ENCODE measurements at regions not wholly inside any gene's neighbourhood (a gene's known extent, or its start where the extent isn't known, plus 50 kb on each side); places are given as distances from the start of the nearest gene placed in this dataset.

DNA sequence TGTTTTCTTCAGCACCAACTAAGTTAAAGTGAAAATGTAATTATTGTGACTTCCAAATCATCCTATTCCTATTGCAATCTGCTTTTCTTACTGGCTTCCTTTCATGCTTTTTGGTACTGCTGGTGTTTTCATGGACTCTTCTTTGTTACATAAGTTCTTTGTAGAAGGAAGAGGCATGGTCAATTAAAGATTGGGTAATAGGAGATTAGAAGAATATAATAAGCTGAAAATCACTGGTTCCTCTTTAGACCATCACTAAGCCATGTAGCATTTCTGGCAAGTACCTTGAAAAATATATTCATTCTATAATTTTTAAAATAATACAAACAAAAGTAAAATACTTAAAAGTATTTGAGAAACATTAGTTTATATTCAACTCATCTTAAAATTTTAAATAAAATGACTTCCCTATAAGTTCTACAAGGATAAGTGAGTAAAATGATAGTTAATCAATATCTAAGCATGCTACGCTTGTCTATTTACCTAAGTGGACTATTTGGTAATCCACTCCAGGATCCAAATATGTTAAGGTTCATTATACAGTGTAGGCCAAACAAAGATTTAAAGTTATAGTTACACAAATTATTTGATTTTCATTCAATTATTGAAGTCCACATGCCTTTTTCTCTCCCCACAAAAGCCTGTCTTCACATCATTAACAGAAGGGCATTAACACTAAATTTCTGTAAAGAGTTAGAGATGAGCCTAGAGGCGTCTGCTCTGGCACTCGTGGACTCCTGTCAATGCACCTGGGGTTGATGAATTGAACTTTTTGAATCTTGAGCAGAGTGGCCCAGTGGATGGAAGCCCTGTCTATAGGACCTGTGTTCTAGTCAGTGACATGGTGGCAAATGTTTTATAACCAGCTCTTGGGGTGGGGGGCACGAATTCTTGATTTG, 408.1 kb downstream of the INHBA start:
- H3K27me3 ChIP-seq: no peaks in the 10 kb centered on the region
- no peak overlapping the region for H3K4me2 ChIP-seq
- H3K9me2 ChIP-seq (replicated peaks; ENCODE audit: insufficient read depth): no peaks in the 10 kb centered on the region
- 87% methylated on average over 4 of the region's 4 CpGs for WGBS (ENCODE audit: low lambda C conversion rate, missing lambda C conversion rate)
- H4K20me1 ChIP-seq (ENCODE audit: insufficient read depth, poor library complexity, severe bottlenecking): no peaks in the 10 kb centered on the region
- no peak for DNase-seq (ENCODE audit: low spot score)
- H2AFZ ChIP-seq: no peak overlapping the region
- no peak overlapping the region for H3K4me3 ChIP-seq
- H3K79me2 ChIP-seq: no peaks in the 10 kb centered on the region
- no peaks in the 10 kb centered on the region for H3K9me3 ChIP-seq (ENCODE audit: low read depth)
- TF ChIP-seq, protein P1, sequence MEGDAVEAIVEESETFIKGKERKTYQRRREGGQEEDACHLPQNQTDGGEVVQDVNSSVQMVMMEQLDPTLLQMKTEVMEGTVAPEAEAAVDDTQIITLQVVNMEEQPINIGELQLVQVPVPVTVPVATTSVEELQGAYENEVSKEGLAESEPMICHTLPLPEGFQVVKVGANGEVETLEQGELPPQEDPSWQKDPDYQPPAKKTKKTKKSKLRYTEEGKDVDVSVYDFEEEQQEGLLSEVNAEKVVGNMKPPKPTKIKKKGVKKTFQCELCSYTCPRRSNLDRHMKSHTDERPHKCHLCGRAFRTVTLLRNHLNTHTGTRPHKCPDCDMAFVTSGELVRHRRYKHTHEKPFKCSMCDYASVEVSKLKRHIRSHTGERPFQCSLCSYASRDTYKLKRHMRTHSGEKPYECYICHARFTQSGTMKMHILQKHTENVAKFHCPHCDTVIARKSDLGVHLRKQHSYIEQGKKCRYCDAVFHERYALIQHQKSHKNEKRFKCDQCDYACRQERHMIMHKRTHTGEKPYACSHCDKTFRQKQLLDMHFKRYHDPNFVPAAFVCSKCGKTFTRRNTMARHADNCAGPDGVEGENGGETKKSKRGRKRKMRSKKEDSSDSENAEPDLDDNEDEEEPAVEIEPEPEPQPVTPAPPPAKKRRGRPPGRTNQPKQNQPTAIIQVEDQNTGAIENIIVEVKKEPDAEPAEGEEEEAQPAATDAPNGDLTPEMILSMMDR (IDR thresholded peaks at IDR 0.05; ENCODE audit: poor library complexity): no peak
- TF ChIP-seq EZH2phosphoT487 (IDR thresholded peaks at IDR 0.05; ENCODE audit: low read depth, severe bottlenecking, unreplicated experiment) (no peak), EZH2 (IDR thresholded peaks at IDR 0.05; ENCODE audit: borderline replicate concordance) (no peak)
- no peaks in the 10 kb centered on the region for H3K36me3 ChIP-seq (replicated peaks; ENCODE audit: insufficient read depth, low read depth)
- no peak overlapping the region for H3K27ac ChIP-seq
- H3K4me1 ChIP-seq (ENCODE audit: insufficient read depth): no peaks in the 10 kb centered on the region

- Histone ChIP-seq H4K20me1 (ENCODE audit: insufficient read depth, poor library complexity, severe bottlenecking) (no peaks in the 10 kb centered on the region), H3K36me3 (replicated peaks; ENCODE audit: insufficient read depth, low read depth) (no peaks in the 10 kb centered on the region), H3K4me2 (no peak overlapping the region), H3K27ac (no peak overlapping the region), H3K27me3 (no peaks in the 10 kb centered on the region), H3K79me2 (no peaks in the 10 kb centered on the region), H3K9me2 (replicated peaks; ENCODE audit: insufficient read depth) (no peaks in the 10 kb centered on the region), H3K9me3 (ENCODE audit: low read depth) (no peaks in the 10 kb centered on the region), H3K4me3 (no peak overlapping the region), H3K4me1 (ENCODE audit: insufficient read depth) (no peaks in the 10 kb centered on the region), H2AFZ (no peak overlapping the region)
- WGBS (ENCODE audit: low lambda C conversion rate, missing lambda C conversion rate): 88% methylated on average over 3 of the region's 3 CpGs
- no peak for DNase-seq (ENCODE audit: low spot score)
- TF ChIP-seq EZH2 (IDR thresholded peaks at IDR 0.05; ENCODE audit: borderline replicate concordance) (no peak), EZH2phosphoT487 (IDR thresholded peaks at IDR 0.05; ENCODE audit: low read depth, severe bottlenecking, unreplicated experiment) (no peak)
- TF ChIP-seq, protein P1 (IDR thresholded peaks at IDR 0.05; ENCODE audit: poor library complexity): no peak
These were observed 410.4 kb downstream of the INHBA start for GRCh38 chr7:41292487-41292886.

DNA sequence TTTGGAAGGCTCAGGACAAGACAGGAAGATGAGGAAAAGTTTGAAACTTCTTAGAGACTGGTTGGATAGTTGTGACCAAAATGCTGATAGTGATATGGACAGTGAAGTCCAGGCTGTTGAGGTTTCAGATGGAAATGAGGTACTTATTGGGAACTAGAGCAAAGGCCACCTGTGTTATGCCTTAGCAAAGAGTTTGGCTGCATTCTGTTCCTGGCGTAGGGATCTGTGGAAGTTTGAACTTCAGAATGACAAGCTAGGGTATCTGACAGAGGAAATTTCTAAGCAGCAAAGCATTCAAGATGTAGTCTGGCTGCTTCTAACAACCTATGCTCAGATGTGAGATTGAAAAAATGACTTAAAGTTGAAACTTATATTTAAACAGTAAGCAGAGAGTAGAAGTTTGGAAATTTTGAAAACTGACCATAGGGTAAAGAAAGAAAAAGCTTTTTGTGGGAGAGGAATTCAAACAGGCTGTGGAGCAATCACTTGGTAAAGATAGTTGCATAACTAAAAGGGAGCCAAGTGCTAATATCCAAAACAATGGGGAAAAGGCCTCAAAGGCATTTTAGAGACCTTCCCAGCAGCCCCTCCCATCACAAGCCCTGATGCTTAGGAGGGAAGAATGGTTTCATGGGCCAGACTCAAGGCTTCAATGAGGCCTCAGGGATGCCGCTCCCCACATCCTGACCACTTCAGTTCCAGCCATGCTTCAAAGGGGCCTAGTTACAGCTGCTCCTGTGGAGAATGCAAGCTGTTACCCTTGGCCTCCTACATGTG, 415.1 kb downstream of the INHBA start:
- TF ChIP-seq EZH2 (IDR thresholded peaks at IDR 0.05; ENCODE audit: borderline replicate concordance): no peak
- TF ChIP-seq, protein P1 (IDR thresholded peaks at IDR 0.05; ENCODE audit: poor library complexity): no peak
- TF ChIP-seq EZH2phosphoT487 (IDR thresholded peaks at IDR 0.05; ENCODE audit: low read depth, severe bottlenecking, unreplicated experiment): no peak
- 98% methylated on average over 2 of the region's 2 CpGs for WGBS (ENCODE audit: low lambda C conversion rate, missing lambda C conversion rate)
- H3K4me2 ChIP-seq: no peak overlapping the region

More for the DNA sequence above, 415.1 kb downstream of the INHBA start:
- no peaks in the 10 kb centered on the region for H3K79me2 ChIP-seq
- no peaks in the 10 kb centered on the region for H3K4me1 ChIP-seq (ENCODE audit: insufficient read depth)
- DNase-seq (ENCODE audit: low spot score): no peak
- H4K20me1 ChIP-seq (ENCODE audit: insufficient read depth, poor library complexity, severe bottlenecking): no peaks in the 10 kb centered on the region
- H3K27me3 ChIP-seq: no peaks in the 10 kb centered on the region
- H3K27ac ChIP-seq: no peak overlapping the region
- H3K9me2 ChIP-seq (replicated peaks; ENCODE audit: insufficient read depth): no peaks in the 10 kb centered on the region
- no peaks in the 10 kb centered on the region for H3K9me3 ChIP-seq (ENCODE audit: low read depth)
- no peak overlapping the region for H2AFZ ChIP-seq
- H3K36me3 ChIP-seq (replicated peaks; ENCODE audit: insufficient read depth, low read depth): no peaks in the 10 kb centered on the region
- no peak overlapping the region for H3K4me3 ChIP-seq
